OCI-LY1 (cell line): ENCODE measurements at regions not wholly inside any gene's neighbourhood (a gene's known extent, or its start where the extent isn't known, plus 50 kb on each side); places are given as distances from the start of the nearest gene placed in this dataset.

Experiments
- CTCF ChIP-seq: fragments of 200-600 bp; sonication (generic), shearing (Covaris generic); IDR thresholded peaks from 2 replicates; pipeline ENCODE4 v1.5.1; 2017; ENCODE audit warnings: mild to moderate bottlenecking, antibody characterized with exemption, low read length, moderate library complexity, mixed read lengths
- EZH2 ChIP-seq: fragments of 200-600 bp; sonication (generic), shearing (Covaris generic); IDR thresholded peaks from 2 replicates; pipeline ENCODE4 v1.8.0; 2017; ENCODE audit warnings: borderline replicate concordance, mixed run types, mild to moderate bottlenecking, antibody characterized with exemption, low read length, moderate library complexity, mixed read lengths

DNA sequence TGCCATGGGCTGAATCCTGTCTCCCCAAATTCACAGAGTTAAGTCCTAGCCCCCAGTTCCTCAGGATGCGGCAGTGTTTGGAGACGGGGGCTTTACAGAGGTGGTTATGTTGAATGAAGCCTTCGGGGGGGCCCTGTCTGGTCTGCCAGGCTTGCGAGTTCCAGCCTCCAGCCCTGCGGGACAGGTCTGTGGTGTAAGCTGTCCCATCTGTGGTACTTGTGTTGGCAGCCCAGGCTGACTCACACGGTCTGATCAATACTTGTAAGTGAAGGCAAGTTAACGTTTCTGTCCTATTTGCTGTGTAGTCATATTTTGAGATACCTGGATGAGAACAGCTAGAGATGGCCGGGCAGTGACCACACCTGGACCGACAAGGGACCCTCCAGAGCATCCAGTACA, 51.8 kb upstream of the GPR31 start:
- TF ChIP-seq CTCF (no peak), EZH2 (no peak)
